ENCODE measurements at regions not wholly inside any gene's neighbourhood (a gene's known extent, or its start where the extent isn't known, plus 50 kb on each side); places are given as distances from the start of the nearest gene placed in this dataset.

- Histone ChIP-seq H3K27ac (ENCODE audit: low read depth, low read length) (no peak overlapping the region), H4K20me1 (ENCODE audit: control insufficient read depth, insufficient read depth, low read depth, low read length) (no peaks in the 10 kb centered on the region), H3K4me2 (ENCODE audit: low read length) (no peak overlapping the region), H3K27me3 (ENCODE audit: control insufficient read depth, low read length) (no peaks in the 10 kb centered on the region), H3K9me3 (ENCODE audit: control insufficient read depth, insufficient read depth, low read length) (no peaks in the 10 kb centered on the region), H3K36me3 (ENCODE audit: control insufficient read depth, low read length) (no peaks in the 10 kb centered on the region), H3F3A (ENCODE audit: control insufficient read depth, insufficient read depth) (no peaks in the 10 kb centered on the region), H3K79me2 (ENCODE audit: control insufficient read depth, low read length) (no peaks in the 10 kb centered on the region), H3K4me3 (ENCODE audit: low read length) (no peak overlapping the region), H3K4me1 (ENCODE audit: control insufficient read depth, low read length) (no peaks in the 10 kb centered on the region), H3K9me2 (replicated peaks; ENCODE audit: control insufficient read depth, low read length) (no peaks in the 10 kb centered on the region)
- TF ChIP-seq CTCF (IDR thresholded peaks at IDR 0.05; ENCODE audit: low read depth, low read length, poor library complexity, severe bottlenecking) (no peak), EZH2phosphoT487 (IDR thresholded peaks at IDR 0.05; ENCODE audit: borderline replicate concordance, low read length) (no peak)
These were observed 383.0 kb downstream of the TXNL1 start for GRCh38 chr18:56255381-56255780.

- H3K4me3 ChIP-seq (ENCODE audit: low read length), result no peak overlapping the region
- TF ChIP-seq EZH2phosphoT487 (IDR thresholded peaks at IDR 0.05; ENCODE audit: borderline replicate concordance, low read length) (no peak), CTCF (IDR thresholded peaks at IDR 0.05; ENCODE audit: low read depth, low read length, poor library complexity, severe bottlenecking) (no peak)
- H3F3A ChIP-seq (ENCODE audit: control insufficient read depth, insufficient read depth), result no peaks in the 10 kb centered on the region
- no peak overlapping the region for H3K27ac ChIP-seq (ENCODE audit: low read depth, low read length)
- H3K4me2 ChIP-seq (ENCODE audit: low read length), result no peak overlapping the region
- no peaks in the 10 kb centered on the region for H3K79me2 ChIP-seq (ENCODE audit: control insufficient read depth, low read length)
- H3K36me3 ChIP-seq (ENCODE audit: control insufficient read depth, low read length), result no peaks in the 10 kb centered on the region
- no peaks in the 10 kb centered on the region for H3K27me3 ChIP-seq (ENCODE audit: control insufficient read depth, low read length)
- no peaks in the 10 kb centered on the region for H3K9me3 ChIP-seq (ENCODE audit: control insufficient read depth, insufficient read depth, low read length)
- H3K4me1 ChIP-seq (ENCODE audit: control insufficient read depth, low read length), result no peaks in the 10 kb centered on the region
- H3K9me2 ChIP-seq (replicated peaks; ENCODE audit: control insufficient read depth, low read length), result no peaks in the 10 kb centered on the region
- H4K20me1 ChIP-seq (ENCODE audit: control insufficient read depth, insufficient read depth, low read depth, low read length), result no peaks in the 10 kb centered on the region
These were observed 385.9 kb downstream of the TXNL1 start for GRCh38 chr18:56252456-56252855.

- Histone ChIP-seq H3F3A (ENCODE audit: control insufficient read depth, insufficient read depth) (no peaks in the 10 kb centered on the region), H3K9me3 (ENCODE audit: control insufficient read depth, insufficient read depth, low read length) (no peaks in the 10 kb centered on the region), H3K4me1 (ENCODE audit: control insufficient read depth, low read length) (no peaks in the 10 kb centered on the region), H3K79me2 (ENCODE audit: control insufficient read depth, low read length) (no peaks in the 10 kb centered on the region), H3K4me2 (ENCODE audit: low read length) (no peak overlapping the region), H3K9me2 (replicated peaks; ENCODE audit: control insufficient read depth, low read length) (no peaks in the 10 kb centered on the region), H3K36me3 (ENCODE audit: control insufficient read depth, low read length) (no peaks in the 10 kb centered on the region), H3K4me3 (ENCODE audit: low read length) (no peak overlapping the region), H4K20me1 (ENCODE audit: control insufficient read depth, insufficient read depth, low read depth, low read length) (no peaks in the 10 kb centered on the region), H3K27ac (ENCODE audit: low read depth, low read length) (no peak overlapping the region), H3K27me3 (ENCODE audit: control insufficient read depth, low read length) (no peaks in the 10 kb centered on the region)
- TF ChIP-seq CTCF (IDR thresholded peaks at IDR 0.05; ENCODE audit: low read depth, low read length, poor library complexity, severe bottlenecking) (no peak), EZH2phosphoT487 (IDR thresholded peaks at IDR 0.05; ENCODE audit: borderline replicate concordance, low read length) (no peak)
These were observed 389.7 kb downstream of the TXNL1 start for GRCh38 chr18:56248610-56249235.
